GM12891 (cell line): ENCODE measurements at regions not wholly inside any gene's neighbourhood (a gene's known extent, or its start where the extent isn't known, plus 50 kb on each side); places are given as distances from the start of the nearest gene placed in this dataset.

ENCODE experiments used
- PAX5 ChIP-seq: IDR thresholded peaks from 2 replicates; pipeline ENCODE4 v1.6.1; 2011; ENCODE audit warnings: low read length, moderate library complexity, mild to moderate bottlenecking; ENCODE audit not compliant: insufficient read depth, severe bottlenecking
- POLR2A ChIP-seq: IDR thresholded peaks from 2 replicates; pipeline ENCODE4 v1.6.1; 2011; ENCODE audit warnings: low read depth, low read length, control low read depth
- POLR2AphosphoS5 ChIP-seq: IDR thresholded peaks from 2 replicates; pipeline ENCODE4 v1.6.1; 2011; ENCODE audit warnings: low read depth, low read length, control low read depth
- SPI1 ChIP-seq: IDR thresholded peaks from 2 replicates; pipeline ENCODE4 v1.6.1; 2011; ENCODE audit warnings: low read depth, low read length, control low read depth
- TAF1 ChIP-seq: IDR thresholded peaks from 2 replicates; pipeline ENCODE4 v1.6.1; 2011; ENCODE audit warnings: low read depth, low read length, control low read depth

- no peak for TF ChIP-seq POLR2AphosphoS5
- no peak for TF ChIP-seq TAF1
- no peak for TF ChIP-seq POLR2A
- no peak for TF ChIP-seq SPI1
- no peak for TF ChIP-seq PAX5
Measured at GRCh38 chr11:134879931-134880330, 467.9 kb upstream of the B3GAT1 start.
